ENCODE measurements at regions not wholly inside any gene's neighbourhood (a gene's known extent, or its start where the extent isn't known, plus 50 kb on each side); places are given as distances from the start of the nearest gene placed in this dataset.

DNA sequence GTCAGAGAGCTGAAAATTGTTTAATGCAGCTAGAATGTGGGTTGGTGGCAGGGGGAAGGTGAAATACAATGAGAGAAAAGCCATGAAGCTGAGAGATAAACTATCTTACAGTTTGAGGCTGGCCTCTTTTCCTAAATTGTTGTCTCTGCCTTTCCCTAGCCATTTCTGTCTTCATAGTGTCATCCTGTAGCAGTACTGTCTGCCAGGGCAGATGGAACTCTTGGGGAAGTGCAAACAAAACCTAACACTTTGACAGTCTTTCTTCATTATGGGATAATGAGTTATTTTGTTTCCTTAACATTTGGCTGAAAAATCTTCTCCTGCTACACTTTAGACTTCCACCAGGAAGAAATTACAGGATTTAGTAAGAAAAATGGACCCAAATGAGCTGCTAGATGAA, 197.8 kb upstream of the ARX start:
- no peak for TF ChIP-seq POLR2A (IDR thresholded peaks at IDR 0.05)
- TF ChIP-seq, protein P1, sequence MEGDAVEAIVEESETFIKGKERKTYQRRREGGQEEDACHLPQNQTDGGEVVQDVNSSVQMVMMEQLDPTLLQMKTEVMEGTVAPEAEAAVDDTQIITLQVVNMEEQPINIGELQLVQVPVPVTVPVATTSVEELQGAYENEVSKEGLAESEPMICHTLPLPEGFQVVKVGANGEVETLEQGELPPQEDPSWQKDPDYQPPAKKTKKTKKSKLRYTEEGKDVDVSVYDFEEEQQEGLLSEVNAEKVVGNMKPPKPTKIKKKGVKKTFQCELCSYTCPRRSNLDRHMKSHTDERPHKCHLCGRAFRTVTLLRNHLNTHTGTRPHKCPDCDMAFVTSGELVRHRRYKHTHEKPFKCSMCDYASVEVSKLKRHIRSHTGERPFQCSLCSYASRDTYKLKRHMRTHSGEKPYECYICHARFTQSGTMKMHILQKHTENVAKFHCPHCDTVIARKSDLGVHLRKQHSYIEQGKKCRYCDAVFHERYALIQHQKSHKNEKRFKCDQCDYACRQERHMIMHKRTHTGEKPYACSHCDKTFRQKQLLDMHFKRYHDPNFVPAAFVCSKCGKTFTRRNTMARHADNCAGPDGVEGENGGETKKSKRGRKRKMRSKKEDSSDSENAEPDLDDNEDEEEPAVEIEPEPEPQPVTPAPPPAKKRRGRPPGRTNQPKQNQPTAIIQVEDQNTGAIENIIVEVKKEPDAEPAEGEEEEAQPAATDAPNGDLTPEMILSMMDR (IDR thresholded peaks at IDR 0.05): no peak
